GM20000 (cell line): ENCODE measurements at regions not wholly inside any gene's neighbourhood (a gene's known extent, or its start where the extent isn't known, plus 50 kb on each side); places are given as distances from the start of the nearest gene placed in this dataset.
"Not testable (repeated sequence)": the region's sequence is repeated elsewhere in the genome, so short reads cannot be mapped to it uniquely, and the experiment has no call there.

Experiments
- DNase-seq: peaks from one replicate; pipeline ENCODE4 v3.0.0; 2012; ENCODE audit warnings: low spot score
- CTCF ChIP-seq: IDR thresholded peaks from 2 replicates; pipeline ENCODE4 v1.5.1; 2012; ENCODE audit warnings: mild to moderate bottlenecking, control low read depth; ENCODE audit errors: extremely low read depth, missing control alignments

- DNase-seq, result no peak
- no peak for TF ChIP-seq CTCF
These were observed 1379.7 kb upstream of the SEL1L start for GRCh38 chr14:82913396-82913795.

GRCh38 chr14:82915381-82915780 is 1381.7 kb upstream of the SEL1L start:
- no peak for TF ChIP-seq CTCF
- DNase-seq, result no peak

- no peak for DNase-seq
- no peak for TF ChIP-seq CTCF
These were observed 1402.0 kb upstream of the SEL1L start for GRCh38 chr14:82935691-82936090.

- no peak for DNase-seq
- TF ChIP-seq CTCF, result no peak
These were observed 1417.5 kb upstream of the SEL1L start for GRCh38 chr14:82951171-82951570.

GRCh38 chr14:82963756-82964155 is 1430.1 kb upstream of the SEL1L start:
- no peak for TF ChIP-seq CTCF
- DNase-seq, result no peak

GRCh38 chr14:82987502-82988124 is 1454.0 kb upstream of the SEL1L start:
- no peak for DNase-seq
- no peak for TF ChIP-seq CTCF

GRCh38 chr14:82994547-82994946 is 1460.9 kb upstream of the SEL1L start:
- DNase-seq, result not testable (repeated sequence)

GRCh38 chr14:82999802-83000201 is 1466.1 kb upstream of the SEL1L start:
- DNase-seq, result no peak
- TF ChIP-seq CTCF, result no peak
